T-helper 1 cell treated with Interleukin-12 subunit alpha and Interleukin-12 subunit beta and Interleukin-4 antibody, amounts not matched to agents 30 ng/mL and 1 ng/mL, for 36 hours (primary cell): ENCODE measurements at regions not wholly inside any gene's neighbourhood (a gene's known extent, or its start where the extent isn't known, plus 50 kb on each side); places are given as distances from the start of the nearest gene placed in this dataset.

Source experiments
- intact Hi-C: fragments of 100-400 bp; cut with micrococcal nuclease; formaldehyde crosslinking; loops from one replicate; pipeline ENCODE4 v1.15.1; 2024

- intact Hi-C loops, result no loop called here
These were observed 168.3 kb upstream of the RASA1 start for GRCh38 chr5:87099291-87099839.

- intact Hi-C loops, result no loop called here
These were observed 167.7 kb upstream of the RASA1 start for GRCh38 chr5:87099968-87100367.

DNA sequence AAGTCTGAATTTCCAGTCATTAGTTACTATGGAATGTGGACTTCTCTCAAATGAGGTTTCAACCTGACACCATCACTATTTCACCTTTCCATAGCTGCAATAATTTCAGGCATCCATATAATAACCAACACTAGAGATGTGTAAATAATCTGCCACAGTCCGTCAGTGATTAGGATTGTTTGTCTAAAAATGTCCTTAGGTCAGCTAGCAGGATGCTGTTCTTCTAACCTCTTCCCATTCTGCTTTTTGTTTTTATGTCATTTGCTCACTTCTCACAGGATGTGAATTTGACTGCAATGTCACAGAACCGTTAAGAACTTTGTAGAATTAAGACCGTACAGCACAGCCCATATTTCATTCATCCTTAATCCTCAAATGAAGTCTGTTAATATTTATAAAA is 166.4 kb upstream of the RASA1 start:
- intact Hi-C loops, result no loop called here

DNA sequence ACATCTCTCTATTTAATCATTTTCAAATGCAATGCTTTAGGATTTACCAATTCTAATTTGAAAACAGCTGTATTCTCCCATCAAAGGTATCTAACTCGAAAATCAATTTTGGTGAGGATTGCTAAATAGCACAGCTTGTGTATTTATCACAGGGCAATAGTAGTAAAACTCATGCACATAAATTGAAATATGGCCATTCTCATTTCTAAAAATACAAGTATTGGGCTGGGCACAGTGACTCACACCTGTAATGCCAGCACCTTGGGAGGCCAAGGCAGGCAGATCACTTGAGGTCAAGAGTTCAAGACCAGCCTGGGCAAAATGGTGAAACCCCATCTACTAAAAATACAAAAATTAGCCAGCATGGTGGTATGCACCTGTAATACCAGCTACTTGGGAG is 164.8 kb upstream of the RASA1 start:
- intact Hi-C loops, result no loop called here

GRCh38 chr5:87103616-87104287 is 163.9 kb upstream of the RASA1 start:
- intact Hi-C loops, result no loop called here

DNA sequence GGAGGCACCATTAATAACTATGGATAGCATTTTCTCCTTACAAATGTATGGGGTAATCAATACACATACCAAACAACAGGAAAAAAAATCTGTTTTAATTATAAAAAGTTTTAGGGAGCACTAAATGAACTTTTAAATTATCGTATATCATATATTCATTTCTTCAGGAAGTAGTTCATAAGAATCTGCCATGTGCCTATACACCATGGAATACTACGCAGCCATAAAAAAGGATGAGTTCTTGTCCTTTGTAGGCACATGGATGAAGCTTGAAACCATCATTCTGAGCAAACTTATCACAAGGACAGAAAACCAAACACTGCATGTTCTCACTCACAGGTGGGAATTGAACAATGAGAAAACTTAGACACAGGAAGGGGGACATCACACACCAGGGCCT is 162.1 kb upstream of the RASA1 start:
- intact Hi-C loops, result no loop called here

- intact Hi-C loops, result no loop called here
These were observed 157.9 kb upstream of the RASA1 start for GRCh38 chr5:87109746-87110145.

DNA sequence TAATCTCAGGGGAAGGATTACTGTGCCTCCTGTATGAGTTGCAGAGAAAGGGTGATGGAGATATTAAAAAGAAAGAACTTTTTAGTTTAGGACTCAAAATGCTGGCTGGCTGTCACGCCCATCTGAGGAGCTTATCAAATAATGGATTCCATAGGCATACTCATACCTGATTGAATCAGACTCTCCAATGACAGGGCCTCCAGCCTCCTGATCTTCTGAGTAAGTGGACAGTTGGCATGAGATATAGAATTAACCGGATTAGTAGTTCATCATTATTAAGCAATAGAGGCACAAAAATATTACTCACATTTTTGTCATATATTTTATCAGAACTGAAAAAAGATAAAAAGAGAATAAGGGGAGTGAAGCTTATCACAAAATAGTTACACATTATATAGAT is 157.0 kb upstream of the RASA1 start:
- intact Hi-C loops, result no loop called here

DNA sequence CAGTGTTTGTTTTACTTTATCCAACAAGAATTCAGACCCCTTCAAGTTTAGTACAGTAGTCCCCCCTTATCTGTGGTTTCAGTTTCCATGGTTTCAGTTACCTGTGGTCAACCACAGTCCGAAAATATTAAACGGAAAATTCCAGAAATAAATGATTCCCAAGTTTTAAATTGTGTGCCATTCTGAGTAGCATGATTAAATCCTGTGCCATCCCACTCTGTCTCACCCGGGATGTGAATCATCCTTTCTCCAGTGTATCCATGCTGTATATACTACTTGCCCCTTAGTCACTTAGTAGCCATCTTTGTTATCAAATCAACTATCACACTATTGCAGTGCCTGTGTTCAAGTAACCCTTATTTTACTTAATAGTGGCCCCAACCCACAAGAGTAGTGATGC is 153.8 kb upstream of the RASA1 start:
- intact Hi-C loops, result no loop called here

DNA sequence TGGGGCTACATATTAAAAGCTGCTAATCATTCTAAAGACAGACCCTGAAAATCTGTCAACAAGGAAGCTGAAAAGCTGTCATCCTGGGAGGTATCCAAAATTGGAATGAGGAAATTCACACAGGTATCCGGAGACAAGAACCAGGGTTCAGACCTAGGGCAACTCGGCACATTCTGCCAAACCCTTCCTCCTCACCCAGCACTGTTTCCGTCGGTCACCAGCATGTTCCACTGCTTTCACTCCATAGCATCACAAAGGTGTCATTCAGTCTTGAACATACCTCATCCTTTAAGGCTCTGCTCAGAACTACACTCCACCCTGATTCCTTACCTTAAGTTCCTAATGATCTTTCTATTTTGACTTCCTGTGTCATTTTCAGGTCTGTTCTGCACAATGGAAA is 153.1 kb upstream of the RASA1 start:
- intact Hi-C loops, result no loop called here

DNA sequence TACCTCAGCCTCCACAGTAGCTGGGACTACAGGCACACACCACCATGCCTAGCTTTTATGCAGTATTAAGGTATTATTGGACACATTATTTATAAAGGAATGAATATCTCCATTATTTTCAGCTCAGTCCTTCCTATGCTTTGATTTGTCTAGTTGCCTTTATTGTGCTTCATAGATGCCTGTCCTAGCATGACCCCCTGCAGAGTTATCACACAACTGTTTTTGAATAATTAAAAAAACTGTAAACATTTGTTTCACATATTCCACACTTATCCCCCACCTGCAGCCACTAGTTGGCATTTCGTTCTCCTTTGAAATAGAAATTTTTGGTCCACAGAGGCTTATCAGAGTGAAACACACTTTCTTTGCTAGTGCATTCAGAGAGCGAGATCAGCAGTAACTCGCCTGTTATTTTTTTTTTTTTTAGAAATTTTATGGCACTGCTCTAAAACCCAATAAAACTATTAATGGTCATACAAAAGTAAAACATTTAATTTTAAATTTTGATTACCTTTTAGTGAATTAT is 151.8 kb upstream of the RASA1 start:
- intact Hi-C loops, result no loop called here

- intact Hi-C loops, result no loop called here
These were observed 150.7 kb upstream of the RASA1 start for GRCh38 chr5:87116825-87117512.

- intact Hi-C loops, result no loop called here
These were observed 148.1 kb upstream of the RASA1 start for GRCh38 chr5:87119588-87119987.

DNA sequence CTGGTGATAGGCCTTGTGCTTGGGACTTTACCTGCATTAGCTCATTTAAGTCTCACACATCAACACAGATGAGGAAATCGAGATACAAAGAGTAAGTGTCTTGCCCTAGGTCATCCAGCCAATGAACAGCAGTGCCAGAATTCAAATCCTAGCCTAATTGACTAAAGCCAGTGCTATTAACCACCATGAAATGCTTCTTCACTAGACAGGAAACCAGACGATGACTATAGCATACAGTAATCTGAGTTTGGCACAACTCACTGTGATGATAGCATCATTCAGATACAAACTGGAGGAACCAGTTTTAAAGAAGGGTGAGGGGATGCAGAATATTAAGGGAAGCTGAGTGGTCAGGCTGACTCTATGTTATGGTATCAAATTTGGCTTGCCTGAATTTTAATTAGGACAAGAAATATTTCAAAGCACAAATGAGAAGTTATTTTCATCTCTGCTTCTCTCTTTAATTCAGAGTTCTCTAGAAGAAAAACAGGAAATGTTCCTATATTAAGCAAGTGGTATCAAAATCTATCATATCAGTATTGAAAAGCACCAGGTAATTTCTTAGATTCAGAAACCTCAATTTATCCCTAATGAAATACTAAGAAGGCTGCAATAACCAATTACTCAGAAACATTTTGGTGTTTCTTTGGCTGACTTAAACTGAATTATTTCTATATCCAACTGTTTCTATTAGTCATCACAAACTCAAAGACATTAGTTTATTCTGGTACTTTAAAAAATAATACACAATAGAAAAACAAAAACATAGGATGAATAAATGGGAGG is 147.0 kb upstream of the RASA1 start:
- intact Hi-C loops, result loop anchor here (1.0 to 2.0 kb wide), 8 partner anchors 30 to 504 kb away; partner anchors contain the start of gene COX7C

DNA sequence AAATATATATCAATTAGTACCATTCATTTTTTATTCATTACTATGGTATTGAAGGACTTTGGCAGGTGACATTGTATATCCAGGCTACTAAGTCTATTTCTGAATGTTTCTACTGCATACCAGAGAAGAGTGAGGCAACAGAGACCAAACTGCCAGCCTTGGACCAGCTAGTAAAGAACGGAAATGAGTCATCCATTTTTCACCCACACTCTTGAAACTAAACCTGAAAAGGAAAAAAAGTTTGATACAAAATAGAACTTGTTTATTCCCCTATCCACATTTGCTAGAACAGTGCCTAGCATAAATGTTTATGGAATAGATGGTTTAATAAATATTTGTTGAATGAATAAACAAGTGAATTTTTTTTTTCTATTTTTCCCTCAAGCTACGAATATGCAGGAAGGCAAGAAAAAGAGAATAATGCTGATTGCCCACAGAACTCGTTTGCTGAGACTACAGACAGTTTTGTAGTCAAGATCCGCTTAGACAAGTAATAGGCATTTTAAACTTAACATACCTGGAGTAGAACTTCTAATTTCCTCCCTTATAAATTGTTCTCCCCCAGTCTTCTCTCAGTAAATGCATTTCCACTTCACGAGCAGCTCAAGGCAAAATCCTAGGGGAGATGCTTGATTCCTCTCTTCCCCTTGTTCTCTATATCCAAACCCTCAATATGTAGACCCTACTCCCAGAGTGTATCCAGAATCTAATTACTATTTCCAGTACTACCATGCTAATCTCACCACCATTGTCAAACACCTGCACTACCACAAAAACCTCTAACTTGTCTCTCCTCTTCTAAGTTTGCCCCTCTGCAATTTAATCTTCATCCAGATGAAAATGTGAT is 146.2 kb upstream of the RASA1 start:
- intact Hi-C loops, result loop anchor here (1.0 to 2.0 kb wide), 7 partner anchors 29 to 505 kb away; partner anchors contain the start of gene COX7C

- intact Hi-C loops, result no loop called here
These were observed 145.3 kb upstream of the RASA1 start for GRCh38 chr5:87122151-87122977.

DNA sequence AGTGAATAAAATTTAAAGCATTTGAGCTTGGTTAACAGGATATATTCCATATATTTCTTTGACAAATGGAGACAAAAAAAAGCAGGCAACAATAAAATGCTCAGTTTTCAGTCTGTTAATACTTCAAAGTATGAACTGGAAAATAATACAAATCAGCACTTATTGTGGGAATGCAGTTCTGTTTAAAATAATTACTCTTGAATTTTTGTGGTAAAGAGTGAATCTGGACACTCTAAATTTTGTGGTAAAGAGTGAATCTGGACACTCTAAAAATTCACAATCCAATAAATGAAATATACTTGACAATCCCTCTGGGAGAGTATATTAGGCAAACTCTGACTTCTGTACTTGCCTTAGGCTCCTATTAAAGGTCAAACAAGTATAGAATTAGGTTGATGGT is 141.9 kb upstream of the RASA1 start:
- intact Hi-C loops, result no loop called here

- intact Hi-C loops, result no loop called here
These were observed 140.8 kb upstream of the RASA1 start for GRCh38 chr5:87126869-87127268.

GRCh38 chr5:87127426-87127825 is 140.3 kb upstream of the RASA1 start:
- intact Hi-C loops, result no loop called here
